MM.1S (cell line): ENCODE measurements at regions not wholly inside any gene's neighbourhood (a gene's known extent, or its start where the extent isn't known, plus 50 kb on each side); places are given as distances from the start of the nearest gene placed in this dataset.

Source experiments
- DNase-seq: peaks from one replicate; pipeline ENCODE4 v3.0.0-alpha.2; 2015
- H2AFZ ChIP-seq: fragments of 300-600 bp; sonication (generic); 2 replicates; pipeline ENCODE4 v1.6.0; 2016; ENCODE audit warnings: antibody characterized with exemption, low read length
- H3F3A ChIP-seq: fragments of 300-600 bp; sonication (generic); 2 replicates; pipeline ENCODE4 v1.6.1; 2016; ENCODE audit warnings: mild to moderate bottlenecking, antibody characterized with exemption, low read length, moderate library complexity, mixed read lengths; ENCODE audit not compliant: insufficient read depth
- H3K27ac ChIP-seq: fragments of 300-600 bp; sonication (generic); 2 replicates; pipeline ENCODE4 v1.5.1; 2016; ENCODE audit warnings: mild to moderate bottlenecking, low read length
- H3K27me3 ChIP-seq: fragments of 300-600 bp; sonication (generic); replicated peaks from 2 replicates; pipeline ENCODE4 v1.6.0; 2016; ENCODE audit warnings: low read length; ENCODE audit not compliant: insufficient read depth
- H3K36me3 ChIP-seq: fragments of 300-600 bp; sonication (generic); replicated peaks from 2 replicates; pipeline ENCODE4 v1.6.1; 2016; ENCODE audit warnings: mild to moderate bottlenecking, low read length, mixed read lengths; ENCODE audit not compliant: insufficient read depth
- H3K4me1 ChIP-seq: fragments of 300-600 bp; sonication (generic); 2 replicates; pipeline ENCODE4 v1.6.1; 2016; ENCODE audit warnings: low read length, mixed read lengths
- H3K4me2 ChIP-seq: fragments of 300-600 bp; sonication (generic); 2 replicates; pipeline ENCODE4 v1.6.0; 2016; ENCODE audit warnings: low read depth, low read length
- H3K4me3 ChIP-seq: fragments of 300-600 bp; sonication (generic); 2 replicates; pipeline ENCODE4 v1.5.1; 2016; ENCODE audit warnings: low read length, mixed read lengths
- H3K79me2 ChIP-seq: fragments of 300-600 bp; sonication (generic); 2 replicates; pipeline ENCODE4 v1.6.1; 2016; ENCODE audit warnings: mixed run types, low read length, mixed read lengths
- H3K9ac ChIP-seq: fragments of 300-600 bp; sonication (generic); 2 replicates; pipeline ENCODE4 v1.6.1; 2016; ENCODE audit warnings: low read length, mixed read lengths
- H3K9me2 ChIP-seq: fragments of 300-600 bp; sonication (generic); replicated peaks from 2 replicates; pipeline ENCODE4 v1.6.1; 2016; ENCODE audit warnings: mild to moderate bottlenecking, low read length, mixed read lengths; ENCODE audit not compliant: insufficient read depth
- H3K9me3 ChIP-seq: fragments of 300-600 bp; sonication (generic); replicated peaks from 2 replicates; pipeline ENCODE4 v1.6.1; 2016; ENCODE audit warnings: mild to moderate bottlenecking, low read length, mixed read lengths; ENCODE audit not compliant: insufficient read depth
- H4K20me1 ChIP-seq: fragments of 300-600 bp; sonication (generic); 2 replicates; pipeline ENCODE4 v1.6.1; 2016; ENCODE audit warnings: mild to moderate bottlenecking, low read length, moderate library complexity, mixed read lengths; ENCODE audit not compliant: insufficient read depth
- EZH2 ChIP-seq: fragments of 300-600 bp; sonication (generic); optimal IDR thresholded peaks from 2 replicates; pipeline ENCODE3; 2017; ENCODE audit warnings: low read depth, mild to moderate bottlenecking, antibody characterized with exemption, low read length, mixed read lengths
- EZH2phosphoT487 ChIP-seq: fragments of 300-600 bp; sonication (generic); IDR thresholded peaks from 2 replicates; pipeline ENCODE4 v1.6.1; 2018; ENCODE audit warnings: antibody characterized with exemption, low read length
- TF ChIP-seq, protein P1 (sequence below): fragments of 300-600 bp; sonication (generic); IDR thresholded peaks from 2 replicates; pipeline ENCODE4 v1.5.1; 2016; ENCODE audit warnings: antibody characterized with exemption, low read length, mixed read lengths

DNA sequence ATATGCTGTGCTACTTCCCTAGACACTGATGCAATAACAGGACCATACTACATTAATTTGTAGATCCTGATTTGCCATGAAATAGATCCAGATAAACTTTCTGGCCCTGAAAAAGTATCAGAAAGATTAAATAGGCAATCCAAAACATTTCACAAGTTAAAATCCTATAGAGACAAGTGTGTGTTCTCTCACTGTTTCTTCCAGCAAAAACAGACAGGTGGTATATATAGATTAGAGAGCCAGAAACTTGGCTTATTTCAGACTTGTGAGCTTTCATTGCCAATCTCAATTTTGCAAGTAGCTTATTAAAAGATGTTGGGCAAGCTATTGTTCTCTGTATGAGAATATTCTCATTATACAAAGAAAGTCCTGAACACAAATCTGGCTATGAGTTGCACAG lies 289.1 kb upstream of the MANEA start:
- Histone ChIP-seq H3K36me3 (no peaks in the 10 kb centered on the region), H3F3A (no peaks in the 10 kb centered on the region), H4K20me1 (no peaks in the 10 kb centered on the region), H3K4me2 (no peak overlapping the region), H2AFZ (no peak overlapping the region), H3K9me2 (no peaks in the 10 kb centered on the region), H3K4me1 (no peaks in the 10 kb centered on the region), H3K9me3 (no peaks in the 10 kb centered on the region), H3K27ac (no peak overlapping the region), H3K9ac (no peak overlapping the region), H3K4me3 (no peak overlapping the region), H3K79me2 (no peaks in the 10 kb centered on the region), H3K27me3 (no peaks in the 10 kb centered on the region)
- TF ChIP-seq, protein P1, sequence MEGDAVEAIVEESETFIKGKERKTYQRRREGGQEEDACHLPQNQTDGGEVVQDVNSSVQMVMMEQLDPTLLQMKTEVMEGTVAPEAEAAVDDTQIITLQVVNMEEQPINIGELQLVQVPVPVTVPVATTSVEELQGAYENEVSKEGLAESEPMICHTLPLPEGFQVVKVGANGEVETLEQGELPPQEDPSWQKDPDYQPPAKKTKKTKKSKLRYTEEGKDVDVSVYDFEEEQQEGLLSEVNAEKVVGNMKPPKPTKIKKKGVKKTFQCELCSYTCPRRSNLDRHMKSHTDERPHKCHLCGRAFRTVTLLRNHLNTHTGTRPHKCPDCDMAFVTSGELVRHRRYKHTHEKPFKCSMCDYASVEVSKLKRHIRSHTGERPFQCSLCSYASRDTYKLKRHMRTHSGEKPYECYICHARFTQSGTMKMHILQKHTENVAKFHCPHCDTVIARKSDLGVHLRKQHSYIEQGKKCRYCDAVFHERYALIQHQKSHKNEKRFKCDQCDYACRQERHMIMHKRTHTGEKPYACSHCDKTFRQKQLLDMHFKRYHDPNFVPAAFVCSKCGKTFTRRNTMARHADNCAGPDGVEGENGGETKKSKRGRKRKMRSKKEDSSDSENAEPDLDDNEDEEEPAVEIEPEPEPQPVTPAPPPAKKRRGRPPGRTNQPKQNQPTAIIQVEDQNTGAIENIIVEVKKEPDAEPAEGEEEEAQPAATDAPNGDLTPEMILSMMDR = no peak
- TF ChIP-seq EZH2 = no peak
- TF ChIP-seq EZH2phosphoT487 = no peak
- DNase-seq = no peak

DNA sequence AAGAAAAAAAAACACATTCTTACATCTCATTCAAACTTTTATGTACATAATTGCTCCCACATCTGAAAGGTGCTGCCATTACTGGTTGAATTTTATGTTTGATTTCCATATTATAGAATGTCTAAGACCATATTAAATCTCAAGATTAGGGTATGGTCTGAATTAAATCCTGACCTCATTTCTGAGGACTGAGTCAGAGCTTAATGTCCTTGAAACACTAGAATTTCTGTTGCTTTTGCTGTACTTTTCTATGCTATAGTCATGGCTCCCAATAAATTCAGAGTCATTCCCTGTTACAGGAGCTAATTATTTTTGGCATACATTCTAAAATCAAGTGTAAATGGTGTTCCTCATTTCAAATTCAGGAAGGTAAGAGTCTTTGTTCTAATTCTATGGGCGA lies 285.3 kb upstream of the MANEA start:
- no peaks in the 10 kb centered on the region for H4K20me1 ChIP-seq
- no peaks in the 10 kb centered on the region for H3K36me3 ChIP-seq
- no peak overlapping the region for H2AFZ ChIP-seq
- H3K4me3 ChIP-seq = no peak overlapping the region
- H3K27ac ChIP-seq = no peak overlapping the region
- H3F3A ChIP-seq = no peaks in the 10 kb centered on the region
- no peak overlapping the region for H3K4me2 ChIP-seq
- no peaks in the 10 kb centered on the region for H3K27me3 ChIP-seq
- TF ChIP-seq, protein P1 = no peak
- TF ChIP-seq EZH2phosphoT487 (no peak), EZH2 (no peak)
- no peaks in the 10 kb centered on the region for H3K9me3 ChIP-seq
- H3K9me2 ChIP-seq = no peaks in the 10 kb centered on the region
- no peaks in the 10 kb centered on the region for H3K4me1 ChIP-seq
- no peak overlapping the region for H3K9ac ChIP-seq
- no peaks in the 10 kb centered on the region for H3K79me2 ChIP-seq
- no peak for DNase-seq

DNA sequence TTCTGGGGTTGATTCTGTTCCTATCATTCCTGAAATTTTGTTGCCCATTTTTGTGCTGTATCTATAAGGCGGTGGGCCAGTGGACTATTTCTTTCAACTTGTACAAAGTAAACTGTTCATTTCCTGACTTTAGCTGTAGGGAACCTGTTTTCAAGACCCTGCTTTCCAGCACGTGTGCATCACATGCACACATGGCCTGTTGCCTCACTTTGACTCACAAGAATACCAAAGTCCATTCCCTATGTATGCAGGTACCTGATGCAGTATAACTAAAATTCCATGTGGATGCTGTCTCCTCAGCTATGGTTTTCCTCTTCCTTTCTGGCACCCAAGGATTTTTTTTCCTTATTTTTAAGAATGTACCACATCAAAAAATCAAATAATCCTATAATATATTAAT lies 284.1 kb upstream of the MANEA start:
- no peak for DNase-seq
- Histone ChIP-seq H2AFZ (no peak overlapping the region), H3K4me1 (no peaks in the 10 kb centered on the region), H3K79me2 (no peaks in the 10 kb centered on the region), H3F3A (no peaks in the 10 kb centered on the region), H3K9me3 (no peaks in the 10 kb centered on the region), H3K9ac (no peak overlapping the region), H3K36me3 (no peaks in the 10 kb centered on the region), H3K4me2 (no peak overlapping the region), H4K20me1 (no peaks in the 10 kb centered on the region), H3K4me3 (no peak overlapping the region), H3K9me2 (no peaks in the 10 kb centered on the region), H3K27ac (no peak overlapping the region), H3K27me3 (no peaks in the 10 kb centered on the region)
- TF ChIP-seq EZH2phosphoT487 (no peak), EZH2 (no peak)
- TF ChIP-seq, protein P1 = no peak

DNA sequence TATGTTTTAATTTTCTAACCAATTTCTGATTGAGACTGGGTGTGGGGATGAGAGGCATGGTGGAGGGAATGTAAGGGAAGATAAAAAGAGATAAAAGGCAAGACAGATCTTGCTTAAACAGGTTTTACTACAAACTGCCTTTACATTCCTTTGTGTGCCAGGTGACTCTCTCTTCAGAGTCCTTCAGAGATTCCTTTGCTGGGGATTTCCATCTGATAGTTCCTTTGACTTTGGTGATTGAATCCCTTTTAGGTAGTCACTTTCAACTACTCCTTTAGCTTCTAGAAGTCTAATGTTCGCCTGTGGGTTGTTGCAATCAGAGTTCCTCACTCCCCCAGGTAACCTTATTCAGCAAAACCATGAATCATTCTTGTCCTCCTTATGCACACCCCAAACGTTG lies 283.3 kb upstream of the MANEA start:
- H3K9me3 ChIP-seq = no peaks in the 10 kb centered on the region
- H3K9me2 ChIP-seq = no peaks in the 10 kb centered on the region
- H4K20me1 ChIP-seq = no peaks in the 10 kb centered on the region
- no peak overlapping the region for H3K4me3 ChIP-seq
- no peaks in the 10 kb centered on the region for H3K79me2 ChIP-seq
- TF ChIP-seq, protein P1 = no peak
- no peak for TF ChIP-seq EZH2
- TF ChIP-seq EZH2phosphoT487 = no peak
- no peaks in the 10 kb centered on the region for H3F3A ChIP-seq
- no peak overlapping the region for H3K4me2 ChIP-seq
- H3K9ac ChIP-seq = no peak overlapping the region
- H3K27me3 ChIP-seq = no peaks in the 10 kb centered on the region
- DNase-seq = no peak
- no peak overlapping the region for H2AFZ ChIP-seq
- H3K4me1 ChIP-seq = no peaks in the 10 kb centered on the region
- no peaks in the 10 kb centered on the region for H3K36me3 ChIP-seq
- H3K27ac ChIP-seq = no peak overlapping the region
